ENCODE measurements at regions not wholly inside any gene's neighbourhood (a gene's known extent, or its start where the extent isn't known, plus 50 kb on each side); places are given as distances from the start of the nearest gene placed in this dataset.
A peak's percentile ranks its signal among the peaks of the same experiment; 100 is the strongest.

GRCh38 chr10:52979295-52979990, 206.9 kb upstream of the MBL2 start:
- Mint-ChIP-seq H3K9me3 (peaks cover 3 to 36% (median 7%) of the 10 kb centered on the region in 7 donors), H3K4me1 (no peaks in the 10 kb centered on the region), H3K27ac (no peak overlapping the region), H3K27me3 (no peaks in the 10 kb centered on the region), H3K36me3 (no peaks in the 10 kb centered on the region), H3K4me3 (no peak overlapping the region)
- DNase-seq (no peak), ATAC-seq (ENCODE audit: low read depth in 2 of 2) (no peak)
- H3K27me3 ChIP-seq (ENCODE audit: control insufficient read depth, insufficient read depth, low read length), result no peaks in the 10 kb centered on the region
- H3K9me3 ChIP-seq (ENCODE audit: control insufficient read depth in 2 of 2, low read length in 2 of 2), result peaks cover 2% of the 10 kb centered on the region in 2 experiments
- no peak overlapping the region for H3K27ac ChIP-seq (ENCODE audit: insufficient read depth, low read length, poor library complexity, severe bottlenecking)
- no peaks in the 10 kb centered on the region for H3K36me3 ChIP-seq (ENCODE audit: control insufficient read depth, insufficient read depth, low read length)
- no peaks in the 10 kb centered on the region for H3K4me1 ChIP-seq (ENCODE audit: control insufficient read depth, insufficient read depth, low read length, poor library complexity, severe bottlenecking)
- no peak overlapping the region for H3K4me3 ChIP-seq (ENCODE audit: low read depth, low read length)

- no peak for ATAC-seq (ENCODE audit: low read depth in 2 of 2)
- no peaks in the 10 kb centered on the region for H3K36me3 Mint-ChIP-seq
- H3K9me3 ChIP-seq (ENCODE audit: control insufficient read depth in 2 of 2, low read length in 2 of 2), result peaks cover 0 to 6% of the 10 kb centered on the region in 2 experiments
- no peak overlapping the region for H3K27ac Mint-ChIP-seq
- no peaks in the 10 kb centered on the region for H3K27me3 Mint-ChIP-seq
- no peak overlapping the region for H3K4me3 Mint-ChIP-seq
- no peaks in the 10 kb centered on the region for H3K4me1 ChIP-seq (ENCODE audit: control insufficient read depth, insufficient read depth, low read length, poor library complexity, severe bottlenecking)
- no peak overlapping the region for H3K4me3 ChIP-seq (ENCODE audit: low read depth, low read length)
- peaks cover 1 to 43% (median 10%) of the 10 kb centered on the region in 7 donors for H3K9me3 Mint-ChIP-seq
- DNase-seq, result no peak
- no peaks in the 10 kb centered on the region for H3K27me3 ChIP-seq (ENCODE audit: control insufficient read depth, insufficient read depth, low read length)
- no peaks in the 10 kb centered on the region for H3K36me3 ChIP-seq (ENCODE audit: control insufficient read depth, insufficient read depth, low read length)
- H3K27ac ChIP-seq (ENCODE audit: insufficient read depth, low read length, poor library complexity, severe bottlenecking), result no peak overlapping the region
- H3K4me1 Mint-ChIP-seq, result no peaks in the 10 kb centered on the region
These were observed 205.0 kb upstream of the MBL2 start for GRCh38 chr10:52977581-52977980.

- Mint-ChIP-seq H3K9me3 (peaks cover 0 to 24% (median 6%) of the 10 kb centered on the region in 7 donors), H3K4me3 (no peak overlapping the region), H3K4me1 (no peaks in the 10 kb centered on the region), H3K27me3 (no peaks in the 10 kb centered on the region), H3K36me3 (no peaks in the 10 kb centered on the region), H3K27ac (no peak overlapping the region)
- Histone ChIP-seq H3K4me3 (ENCODE audit: low read depth, low read length) (no peak overlapping the region), H3K9me3 (ENCODE audit: control insufficient read depth in 2 of 2, low read length in 2 of 2) (peaks cover 0 to 5% of the 10 kb centered on the region in 2 experiments), H3K36me3 (ENCODE audit: control insufficient read depth, insufficient read depth, low read length) (no peaks in the 10 kb centered on the region), H3K27ac (ENCODE audit: insufficient read depth, low read length, poor library complexity, severe bottlenecking) (no peak overlapping the region), H3K27me3 (ENCODE audit: control insufficient read depth, insufficient read depth, low read length) (no peaks in the 10 kb centered on the region), H3K4me1 (ENCODE audit: control insufficient read depth, insufficient read depth, low read length, poor library complexity, severe bottlenecking) (no peaks in the 10 kb centered on the region)
- DNase-seq (no peak), ATAC-seq (ENCODE audit: low read depth in 2 of 2) (no peak)
These were observed 195.5 kb upstream of the MBL2 start for GRCh38 chr10:52967806-52968795.

- peaks cover 0 to 5% of the 10 kb centered on the region in 2 experiments for H3K9me3 ChIP-seq (ENCODE audit: control insufficient read depth in 2 of 2, low read length in 2 of 2)
- H3K9me3 Mint-ChIP-seq, result peaks cover 0 to 20% (median 6%) of the 10 kb centered on the region in 7 donors
- H3K4me3 Mint-ChIP-seq, result no peak overlapping the region
- H3K27me3 ChIP-seq (ENCODE audit: control insufficient read depth, insufficient read depth, low read length), result no peaks in the 10 kb centered on the region
- no peaks in the 10 kb centered on the region for H3K36me3 ChIP-seq (ENCODE audit: control insufficient read depth, insufficient read depth, low read length)
- no peak overlapping the region for H3K27ac ChIP-seq (ENCODE audit: insufficient read depth, low read length, poor library complexity, severe bottlenecking)
- ATAC-seq (ENCODE audit: low read depth in 2 of 2), result no peak
- H3K36me3 Mint-ChIP-seq, result no peaks in the 10 kb centered on the region
- H3K4me1 ChIP-seq (ENCODE audit: control insufficient read depth, insufficient read depth, low read length, poor library complexity, severe bottlenecking), result no peaks in the 10 kb centered on the region
- H3K4me1 Mint-ChIP-seq, result no peaks in the 10 kb centered on the region
- DNase-seq, result no peak
- no peak overlapping the region for H3K4me3 ChIP-seq (ENCODE audit: low read depth, low read length)
- no peak overlapping the region for H3K27ac Mint-ChIP-seq
- H3K27me3 Mint-ChIP-seq, result no peaks in the 10 kb centered on the region
These were observed 194.3 kb upstream of the MBL2 start for GRCh38 chr10:52966904-52967303.

- no peak for ATAC-seq (ENCODE audit: low read depth in 2 of 2)
- no peaks in the 10 kb centered on the region for H3K36me3 Mint-ChIP-seq
- H3K9me3 Mint-ChIP-seq, result peaks cover 0 to 15% (median 5%) of the 10 kb centered on the region in 7 donors
- H3K9me3 ChIP-seq (ENCODE audit: control insufficient read depth in 2 of 2, low read length in 2 of 2), result peaks cover 0 to 5% of the 10 kb centered on the region in 2 experiments
- no peak overlapping the region for H3K27ac ChIP-seq (ENCODE audit: insufficient read depth, low read length, poor library complexity, severe bottlenecking)
- H3K4me3 Mint-ChIP-seq, result no peak overlapping the region
- no peak overlapping the region for H3K4me3 ChIP-seq (ENCODE audit: low read depth, low read length)
- no peaks in the 10 kb centered on the region for H3K4me1 ChIP-seq (ENCODE audit: control insufficient read depth, insufficient read depth, low read length, poor library complexity, severe bottlenecking)
- H3K4me1 Mint-ChIP-seq, result no peaks in the 10 kb centered on the region
- no peaks in the 10 kb centered on the region for H3K36me3 ChIP-seq (ENCODE audit: control insufficient read depth, insufficient read depth, low read length)
- no peak overlapping the region for H3K27ac Mint-ChIP-seq
- DNase-seq, result no peak
- no peaks in the 10 kb centered on the region for H3K27me3 ChIP-seq (ENCODE audit: control insufficient read depth, insufficient read depth, low read length)
- no peaks in the 10 kb centered on the region for H3K27me3 Mint-ChIP-seq
These were observed 193.4 kb upstream of the MBL2 start for GRCh38 chr10:52965938-52966401.

GRCh38 chr10:52965509-52965908, 192.9 kb upstream of the MBL2 start:
- DNase-seq (no peak), ATAC-seq (ENCODE audit: low read depth in 2 of 2) (peak; percentile 8 to 20)
- Histone ChIP-seq H3K4me1 (ENCODE audit: control insufficient read depth, insufficient read depth, low read length, poor library complexity, severe bottlenecking) (no peaks in the 10 kb centered on the region), H3K9me3 (ENCODE audit: control insufficient read depth in 2 of 2, low read length in 2 of 2) (peaks cover 0 to 4% of the 10 kb centered on the region in 2 experiments), H3K4me3 (ENCODE audit: low read depth, low read length) (no peak overlapping the region), H3K36me3 (ENCODE audit: control insufficient read depth, insufficient read depth, low read length) (no peaks in the 10 kb centered on the region), H3K27me3 (ENCODE audit: control insufficient read depth, insufficient read depth, low read length) (no peaks in the 10 kb centered on the region), H3K27ac (ENCODE audit: insufficient read depth, low read length, poor library complexity, severe bottlenecking) (no peak overlapping the region)
- Mint-ChIP-seq H3K4me1 (no peaks in the 10 kb centered on the region), H3K9me3 (peaks cover 0 to 15% (median 5%) of the 10 kb centered on the region in 7 donors), H3K27ac (no peak overlapping the region), H3K4me3 (no peak overlapping the region), H3K27me3 (no peaks in the 10 kb centered on the region), H3K36me3 (no peaks in the 10 kb centered on the region)

- no peak overlapping the region for H3K4me3 ChIP-seq (ENCODE audit: low read depth, low read length)
- ATAC-seq (ENCODE audit: low read depth in 2 of 2), result no peak
- DNase-seq, result no peak
- Mint-ChIP-seq H3K36me3 (no peaks in the 10 kb centered on the region), H3K4me3 (no peak overlapping the region), H3K27me3 (no peaks in the 10 kb centered on the region), H3K9me3 (peaks cover 0 to 9% (median 4%) of the 10 kb centered on the region in 7 donors), H3K27ac (no peak overlapping the region), H3K4me1 (no peaks in the 10 kb centered on the region)
- H3K4me1 ChIP-seq (ENCODE audit: control insufficient read depth, insufficient read depth, low read length, poor library complexity, severe bottlenecking), result no peaks in the 10 kb centered on the region
- no peaks in the 10 kb centered on the region for H3K36me3 ChIP-seq (ENCODE audit: control insufficient read depth, insufficient read depth, low read length)
- H3K9me3 ChIP-seq (ENCODE audit: control insufficient read depth in 2 of 2, low read length in 2 of 2), result no peaks in the 10 kb centered on the region
- H3K27ac ChIP-seq (ENCODE audit: insufficient read depth, low read length, poor library complexity, severe bottlenecking), result no peak overlapping the region
- no peaks in the 10 kb centered on the region for H3K27me3 ChIP-seq (ENCODE audit: control insufficient read depth, insufficient read depth, low read length)
These were observed 188.7 kb upstream of the MBL2 start for GRCh38 chr10:52961323-52961722.
